ENCODE measurements at regions not wholly inside any gene's neighbourhood (a gene's known extent, or its start where the extent isn't known, plus 50 kb on each side); places are given as distances from the start of the nearest gene placed in this dataset.

DNA sequence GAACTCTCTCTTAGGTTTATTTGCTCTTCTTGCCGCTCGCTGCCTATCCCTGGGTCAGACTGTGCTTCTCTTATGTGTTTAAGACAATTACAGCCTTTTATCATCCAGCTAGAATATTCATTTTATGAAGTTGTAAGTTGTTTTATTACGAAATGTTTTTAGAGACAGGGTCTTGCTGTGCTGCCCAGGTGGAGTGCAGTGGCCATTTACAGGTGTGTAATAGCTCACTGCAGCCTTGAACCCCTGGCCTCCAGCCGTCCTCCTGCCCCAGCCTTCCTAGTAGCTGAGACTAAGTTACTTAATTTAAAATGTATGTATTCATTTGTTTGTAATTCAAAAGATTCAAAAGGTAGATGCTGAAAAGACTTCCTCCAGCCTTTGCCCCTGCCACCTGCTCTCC lies 99.0 kb upstream of the KIF26B start:
- TF ChIP-seq CTCF (IDR thresholded peaks at IDR 0.05) (no peak), POLR2A (IDR thresholded peaks at IDR 0.05) (no peak), EP300 (IDR thresholded peaks at IDR 0.05) (no peak)

Measured in stomach (tissue), 4 donors.